Panc1 (cell line): ENCODE measurements at regions not wholly inside any gene's neighbourhood (a gene's known extent, or its start where the extent isn't known, plus 50 kb on each side); places are given as distances from the start of the nearest gene placed in this dataset.

Experiments
- ATAC-seq: fragments of 200-7000 bp; cut with Tn5 transposase; 2 replicates; pipeline ENCODE4 v1.9.1; 2020; ENCODE audit warnings: mild to moderate bottlenecking, moderate library complexity
- BruUV-seq: library from RNA; stranded (reverse); fragments of 400-500 nt; replicated peaks from 2 replicates; lab custom pipeline; 2021; lab: Mats Ljungman, UMichigan
- CTCF ChIA-PET: fragments of 300-600 bp; sonication (Branson Sonifier 250); formaldehyde crosslinking; loops from one replicate; lab custom pipeline; 2022; ENCODE audit warnings: antibody characterized with exemption; lab: Charles Lee
- POLR2A ChIA-PET: fragments of 300-600 bp; sonication (Branson Sonifier 250); formaldehyde crosslinking; loops from one replicate; lab custom pipeline; 2022; ENCODE audit warnings: antibody characterized with exemption; lab: Charles Lee
- DNase-seq: peaks from one replicate; pipeline ENCODE4 v3.0.0-alpha.2; 2010; ENCODE audit warnings: low read depth, low spot score
- H3K27ac ChIP-seq: 2 replicates; pipeline ENCODE4 v1.5.1; 2011; ENCODE audit warnings: mild to moderate bottlenecking, low read length, inconsistent platforms
- H3K27me3 ChIP-seq: fragments of 200-500 bp; sonication (Bioruptor generic); 2 replicates; pipeline ENCODE4 v1.6.0; 2014; ENCODE audit warnings: low read length, inconsistent platforms; ENCODE audit not compliant: control insufficient read depth, insufficient read depth
- H3K36me3 ChIP-seq: fragments of 200-500 bp; sonication (Bioruptor generic); 2 replicates; pipeline ENCODE4 v1.5.1; 2014; ENCODE audit warnings: inconsistent platforms, mild to moderate bottlenecking, low read length, moderate library complexity; ENCODE audit not compliant: control insufficient read depth, insufficient read depth
- H3K4me1 ChIP-seq: 2 replicates; pipeline ENCODE4 v1.5.1; 2011; ENCODE audit warnings: inconsistent platforms, mild to moderate bottlenecking, low read length, moderate library complexity; ENCODE audit not compliant: control insufficient read depth, insufficient read depth
- H3K4me3 ChIP-seq, 2 experiments: 2 replicates each; pipeline ENCODE4 v1.5.1; 2011 to 2012; ENCODE audit warnings: low read depth in 2 of 2, low read length in 2 of 2, mild to moderate bottlenecking in 2 of 2, inconsistent platforms in 1 of 2, moderate library complexity in 1 of 2
- H3K9me3 ChIP-seq: fragments of 200-500 bp; sonication (Bioruptor generic); 2 replicates; pipeline ENCODE4 v1.5.1; 2014; ENCODE audit warnings: low read depth, mild to moderate bottlenecking, inconsistent platforms, low read length, moderate library complexity; ENCODE audit not compliant: control insufficient read depth, insufficient read depth
- POLR2AphosphoS5 ChIP-seq: IDR thresholded peaks from 2 replicates; pipeline ENCODE4 v1.6.1; 2012; ENCODE audit warnings: mild to moderate bottlenecking, low read depth, low read length, moderate library complexity
- SIN3A ChIP-seq: IDR thresholded peaks from 2 replicates; pipeline ENCODE4 v1.6.1; 2012; ENCODE audit warnings: low read depth, mild to moderate bottlenecking, low read length, moderate library complexity, borderline replicate concordance; ENCODE audit not compliant: insufficient read depth
- TCF7L2 ChIP-seq: IDR thresholded peaks from 2 replicates; pipeline ENCODE4 v1.6.1; 2011; ENCODE audit warnings: mild to moderate bottlenecking, low read depth, low read length, inconsistent platforms
- in situ Hi-C: cut with HindIII; loops from 2 replicates; pipeline ENCODE4 v1.10.0; 2016; ENCODE audit warnings: low sequenced_read_pairs, low pct_unique_long_range_greater_than_20kb
- intact Hi-C: fragments of 100-400 bp; cut with micrococcal nuclease; formaldehyde crosslinking; loops from one replicate; pipeline ENCODE4 v1.10.0; 2022; ENCODE audit not compliant: unreplicated experiment
- TF ChIP-seq, protein P1 (sequence below), 2 experiments: IDR thresholded peaks; 2 replicates each; pipeline ENCODE4 v1.6.1; 2011 to 2012; ENCODE audit warnings: low read depth in 2 of 2, control low read depth in 1 of 2, low read length in 1 of 2, mild to moderate bottlenecking in 1 of 2, moderate library complexity in 1 of 2; ENCODE audit not compliant: insufficient read depth in 1 of 2
- TF ChIP-seq, protein P2 (sequence below): fragments of 450-650 bp; IDR thresholded peaks from 2 replicates; pipeline ENCODE4 v1.5.1; 2017; ENCODE audit warnings: mild to moderate bottlenecking

- intact Hi-C loops, result no loop called here
- BruUV-seq, result no TSS peak
- in situ Hi-C loops, result no loop called here
- POLR2A ChIA-PET, result interaction anchor here (0.7 kb wide), 1 partner anchor 165 kb away, joined by 3 read pairs; no protein-coding TSS in a partner anchor
- Histone ChIP-seq H3K36me3 (no peaks in the 10 kb centered on the region), H3K27me3 (peaks cover 19% of the 10 kb centered on the region), H3K9me3 (no peaks in the 10 kb centered on the region), H3K4me3 (no peak overlapping the region), H3K27ac (no peak overlapping the region), H3K4me1 (no peaks in the 10 kb centered on the region)
- ATAC-seq (no peak), DNase-seq (no peak)
- TF ChIP-seq, protein P1, sequence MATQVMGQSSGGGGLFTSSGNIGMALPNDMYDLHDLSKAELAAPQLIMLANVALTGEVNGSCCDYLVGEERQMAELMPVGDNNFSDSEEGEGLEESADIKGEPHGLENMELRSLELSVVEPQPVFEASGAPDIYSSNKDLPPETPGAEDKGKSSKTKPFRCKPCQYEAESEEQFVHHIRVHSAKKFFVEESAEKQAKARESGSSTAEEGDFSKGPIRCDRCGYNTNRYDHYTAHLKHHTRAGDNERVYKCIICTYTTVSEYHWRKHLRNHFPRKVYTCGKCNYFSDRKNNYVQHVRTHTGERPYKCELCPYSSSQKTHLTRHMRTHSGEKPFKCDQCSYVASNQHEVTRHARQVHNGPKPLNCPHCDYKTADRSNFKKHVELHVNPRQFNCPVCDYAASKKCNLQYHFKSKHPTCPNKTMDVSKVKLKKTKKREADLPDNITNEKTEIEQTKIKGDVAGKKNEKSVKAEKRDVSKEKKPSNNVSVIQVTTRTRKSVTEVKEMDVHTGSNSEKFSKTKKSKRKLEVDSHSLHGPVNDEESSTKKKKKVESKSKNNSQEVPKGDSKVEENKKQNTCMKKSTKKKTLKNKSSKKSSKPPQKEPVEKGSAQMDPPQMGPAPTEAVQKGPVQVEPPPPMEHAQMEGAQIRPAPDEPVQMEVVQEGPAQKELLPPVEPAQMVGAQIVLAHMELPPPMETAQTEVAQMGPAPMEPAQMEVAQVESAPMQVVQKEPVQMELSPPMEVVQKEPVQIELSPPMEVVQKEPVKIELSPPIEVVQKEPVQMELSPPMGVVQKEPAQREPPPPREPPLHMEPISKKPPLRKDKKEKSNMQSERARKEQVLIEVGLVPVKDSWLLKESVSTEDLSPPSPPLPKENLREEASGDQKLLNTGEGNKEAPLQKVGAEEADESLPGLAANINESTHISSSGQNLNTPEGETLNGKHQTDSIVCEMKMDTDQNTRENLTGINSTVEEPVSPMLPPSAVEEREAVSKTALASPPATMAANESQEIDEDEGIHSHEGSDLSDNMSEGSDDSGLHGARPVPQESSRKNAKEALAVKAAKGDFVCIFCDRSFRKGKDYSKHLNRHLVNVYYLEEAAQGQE (IDR thresholded peaks at IDR 0.05; ENCODE audit: insufficient read depth in 1 of 2, low read depth in 2 of 2, low read length in 1 of 2), result no peak
- TF ChIP-seq POLR2AphosphoS5 (no peak), SIN3A (no peak), TCF7L2 (no peak)
- TF ChIP-seq, protein P2, sequence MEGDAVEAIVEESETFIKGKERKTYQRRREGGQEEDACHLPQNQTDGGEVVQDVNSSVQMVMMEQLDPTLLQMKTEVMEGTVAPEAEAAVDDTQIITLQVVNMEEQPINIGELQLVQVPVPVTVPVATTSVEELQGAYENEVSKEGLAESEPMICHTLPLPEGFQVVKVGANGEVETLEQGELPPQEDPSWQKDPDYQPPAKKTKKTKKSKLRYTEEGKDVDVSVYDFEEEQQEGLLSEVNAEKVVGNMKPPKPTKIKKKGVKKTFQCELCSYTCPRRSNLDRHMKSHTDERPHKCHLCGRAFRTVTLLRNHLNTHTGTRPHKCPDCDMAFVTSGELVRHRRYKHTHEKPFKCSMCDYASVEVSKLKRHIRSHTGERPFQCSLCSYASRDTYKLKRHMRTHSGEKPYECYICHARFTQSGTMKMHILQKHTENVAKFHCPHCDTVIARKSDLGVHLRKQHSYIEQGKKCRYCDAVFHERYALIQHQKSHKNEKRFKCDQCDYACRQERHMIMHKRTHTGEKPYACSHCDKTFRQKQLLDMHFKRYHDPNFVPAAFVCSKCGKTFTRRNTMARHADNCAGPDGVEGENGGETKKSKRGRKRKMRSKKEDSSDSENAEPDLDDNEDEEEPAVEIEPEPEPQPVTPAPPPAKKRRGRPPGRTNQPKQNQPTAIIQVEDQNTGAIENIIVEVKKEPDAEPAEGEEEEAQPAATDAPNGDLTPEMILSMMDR, result no peak
- CTCF ChIA-PET, result no interaction called here
Measured at GRCh38 chr19:30208436-30209060, 163.6 kb upstream of the ZNF536 start.

- TF ChIP-seq, protein P2, result no peak
- ChIA-PET POLR2A (interaction anchor here (0.6 kb wide), 1 partner anchor 55 kb away, joined by 7 read pairs; no protein-coding TSS in a partner anchor), CTCF (no interaction called here)
- Histone ChIP-seq H3K36me3 (no peaks in the 10 kb centered on the region), H3K27me3 (peaks cover 19% of the 10 kb centered on the region), H3K4me3 (no peak overlapping the region), H3K4me1 (no peaks in the 10 kb centered on the region), H3K9me3 (no peaks in the 10 kb centered on the region), H3K27ac (no peak overlapping the region)
- intact Hi-C loops, result no loop called here
- no peak for DNase-seq
- in situ Hi-C loops, result no loop called here
- no TSS peak for BruUV-seq
- peak; percentile 44; the same call in 1 of the 2 replicates for ATAC-seq
Measured at GRCh38 chr19:30209617-30210600, 162.3 kb upstream of the ZNF536 start.
